ENCODE measurements at regions not wholly inside any gene's neighbourhood (a gene's known extent, or its start where the extent isn't known, plus 50 kb on each side); places are given as distances from the start of the nearest gene placed in this dataset.

- H3K27me3 ChIP-seq: no peaks in the 10 kb centered on the region
- TF ChIP-seq EP300 (IDR thresholded peaks at IDR 0.05): no peak
- no peak for TF ChIP-seq POLR2A (IDR thresholded peaks at IDR 0.05)
- no peak for TF ChIP-seq CTCF (IDR thresholded peaks at IDR 0.05)
- H3K4me1 ChIP-seq (ENCODE audit: insufficient read depth): no peaks in the 10 kb centered on the region
- 29 to 37% (median 34%) methylated on average over 3 of the region's 3 CpGs for WGBS, 3 donors
- H3K36me3 ChIP-seq: no peaks in the 10 kb centered on the region
- no peaks in the 10 kb centered on the region for H3K9me3 ChIP-seq
- H3K27ac ChIP-seq: no peak overlapping the region
- DNase-seq: no peak
- intact Hi-C loops (cut with DNase I): no loop called here
- H3K4me3 ChIP-seq: no peak overlapping the region
Observed at GRCh38 chr2:221125691-221126090, 446.4 kb downstream of the EPHA4 start.

- H3K4me1 ChIP-seq (ENCODE audit: insufficient read depth): no peaks in the 10 kb centered on the region
- WGBS, 3 donors: 81 to 93% (median 82%) methylated on average over 1 of the region's 1 CpG
- H3K27me3 ChIP-seq: no peaks in the 10 kb centered on the region
- H3K4me3 ChIP-seq: no peak overlapping the region
- no peak for DNase-seq
- TF ChIP-seq POLR2A (IDR thresholded peaks at IDR 0.05): no peak
- TF ChIP-seq EP300 (IDR thresholded peaks at IDR 0.05): no peak
- TF ChIP-seq CTCF (IDR thresholded peaks at IDR 0.05): no peak
- intact Hi-C loops (cut with DNase I): no loop called here
- H3K36me3 ChIP-seq: no peaks in the 10 kb centered on the region
- H3K27ac ChIP-seq: no peak overlapping the region
- H3K9me3 ChIP-seq: no peaks in the 10 kb centered on the region
Observed at GRCh38 chr2:221129657-221130056, 442.4 kb downstream of the EPHA4 start.

GRCh38 chr2:221130431-221130830, 441.7 kb downstream of the EPHA4 start:
- TF ChIP-seq POLR2A (IDR thresholded peaks at IDR 0.05) (no peak), CTCF (IDR thresholded peaks at IDR 0.05) (no peak), EP300 (IDR thresholded peaks at IDR 0.05) (no peak)
- DNase-seq: no peak
- H3K36me3 ChIP-seq: no peaks in the 10 kb centered on the region
- H3K27me3 ChIP-seq: no peaks in the 10 kb centered on the region
- H3K4me3 ChIP-seq: no peak overlapping the region
- H3K27ac ChIP-seq: no peak overlapping the region
- H3K9me3 ChIP-seq: no peaks in the 10 kb centered on the region
- intact Hi-C loops (cut with DNase I): no loop called here
- 45 to 61% (median 51%) methylated on average over 1 of the region's 1 CpG for WGBS, 3 donors
- no peaks in the 10 kb centered on the region for H3K4me1 ChIP-seq (ENCODE audit: insufficient read depth)

- intact Hi-C loops (cut with DNase I): no loop called here
- WGBS, 3 donors: 53 to 67% (median 57%) methylated on average over 2 of the region's 2 CpGs
- no peak overlapping the region for H3K4me3 ChIP-seq
Observed at GRCh38 chr2:221133941-221134340, 438.2 kb downstream of the EPHA4 start.

More at GRCh38 chr2:221133941-221134340, 438.2 kb downstream of the EPHA4 start:
- H3K4me1 ChIP-seq (ENCODE audit: insufficient read depth): no peaks in the 10 kb centered on the region
- no peaks in the 10 kb centered on the region for H3K36me3 ChIP-seq
- TF ChIP-seq CTCF (IDR thresholded peaks at IDR 0.05) (no peak), POLR2A (IDR thresholded peaks at IDR 0.05) (no peak), EP300 (IDR thresholded peaks at IDR 0.05) (no peak)
- no peak overlapping the region for H3K27ac ChIP-seq
- no peak for DNase-seq
- H3K9me3 ChIP-seq: no peaks in the 10 kb centered on the region
- no peaks in the 10 kb centered on the region for H3K27me3 ChIP-seq
